Umbilical cord (tissue), 1 donor: ENCODE measurements at regions not wholly inside any gene's neighbourhood (a gene's known extent, or its start where the extent isn't known, plus 50 kb on each side); places are given as distances from the start of the nearest gene placed in this dataset.
"Not testable (repeated sequence)": the region's sequence is repeated elsewhere in the genome, so short reads cannot be mapped to it uniquely, and the experiment has no call there.

Experiments
- DNase-seq: peaks from one replicate; pipeline ENCODE4 v3.0.0-alpha.2; 2015; ENCODE audit warnings: low spot score

- DNase-seq: not testable (repeated sequence)
Measured at GRCh38 chr7:135872861-135873260, 104.3 kb downstream of the MTPN start.

GRCh38 chr7:135862586-135863340 is 114.2 kb upstream of the FAM180A start:
- DNase-seq: no peak

DNA sequence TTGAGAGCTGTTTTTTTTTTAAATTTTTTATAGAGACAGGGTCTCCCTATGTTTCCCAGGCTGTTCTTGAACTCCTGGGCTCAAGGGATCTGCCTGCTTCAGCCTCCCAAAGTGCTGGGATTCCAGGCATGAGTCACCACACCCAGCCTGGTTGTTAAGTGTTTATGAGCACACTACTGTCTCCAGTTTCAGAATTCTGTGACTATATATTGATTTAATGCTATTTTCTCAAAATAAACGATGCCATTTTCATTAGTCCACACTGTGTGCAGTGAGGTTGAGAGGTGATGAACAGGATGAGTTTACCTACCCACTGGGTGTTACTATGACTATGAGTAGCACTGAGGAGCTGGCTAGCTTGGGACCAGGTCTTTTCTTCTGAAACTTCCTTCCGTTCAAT is 110.9 kb upstream of the FAM180A start:
- DNase-seq: no peak

DNA sequence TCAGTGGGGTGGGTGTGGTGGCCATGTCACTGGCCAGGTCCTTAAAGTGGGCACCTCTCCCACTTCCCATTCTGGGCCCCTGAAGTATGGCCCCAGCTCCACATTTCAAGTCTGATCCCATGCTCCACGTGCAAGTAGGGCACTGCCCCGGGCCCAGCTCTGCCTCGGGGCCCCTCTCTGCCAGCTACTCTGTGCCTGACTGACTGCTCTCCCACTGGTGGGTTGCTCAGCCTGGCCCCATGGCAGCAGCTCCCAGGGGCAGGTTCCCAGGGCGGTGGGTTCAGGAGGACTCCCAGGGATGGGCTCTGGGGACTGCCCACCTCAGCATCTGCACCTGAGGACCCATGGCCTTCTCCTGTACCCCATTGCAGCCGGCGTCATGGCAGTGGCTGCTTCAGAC is 110.2 kb upstream of the FAM180A start:
- DNase-seq: no peak

- no peak for DNase-seq
Measured at GRCh38 chr7:135858379-135858778, 109.8 kb upstream of the FAM180A start.

DNA sequence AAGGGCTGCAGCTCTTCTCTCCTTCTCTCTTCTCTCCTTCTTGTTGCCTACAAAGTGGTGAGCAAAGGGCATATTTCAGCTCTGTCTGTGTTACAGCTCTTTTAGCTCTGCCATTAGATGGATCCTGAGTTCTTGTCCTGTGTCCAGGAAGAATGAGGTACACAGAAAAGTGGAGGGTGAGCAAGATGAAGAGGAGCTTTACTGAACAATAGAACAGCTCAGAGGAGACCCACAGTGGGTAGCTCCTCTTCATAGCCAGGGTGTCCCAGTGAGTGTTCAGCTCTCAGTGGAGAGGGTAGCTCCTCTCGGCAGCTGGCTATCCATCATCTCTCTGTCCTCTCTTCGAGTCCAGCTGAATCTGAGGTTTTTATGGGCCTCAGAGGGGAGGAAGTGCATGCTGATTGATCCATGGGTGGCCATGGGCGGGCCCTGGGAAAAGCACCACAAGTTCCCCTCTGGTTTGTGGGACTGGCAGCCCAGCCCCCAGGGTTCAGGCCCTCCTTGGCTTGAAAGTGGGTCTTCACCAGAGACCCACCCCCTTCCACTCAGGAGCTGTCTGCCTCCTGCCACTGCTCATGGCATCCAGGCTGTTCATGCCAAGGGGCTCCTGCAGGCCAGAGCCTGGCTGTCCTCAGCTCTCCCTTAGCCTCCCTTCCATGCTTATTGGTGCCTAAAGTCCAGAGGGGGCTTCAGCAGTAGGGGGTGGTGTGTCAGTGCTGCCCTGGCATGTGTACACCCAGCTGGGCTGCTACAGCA is 109.1 kb upstream of the FAM180A start:
- no peak for DNase-seq

DNA sequence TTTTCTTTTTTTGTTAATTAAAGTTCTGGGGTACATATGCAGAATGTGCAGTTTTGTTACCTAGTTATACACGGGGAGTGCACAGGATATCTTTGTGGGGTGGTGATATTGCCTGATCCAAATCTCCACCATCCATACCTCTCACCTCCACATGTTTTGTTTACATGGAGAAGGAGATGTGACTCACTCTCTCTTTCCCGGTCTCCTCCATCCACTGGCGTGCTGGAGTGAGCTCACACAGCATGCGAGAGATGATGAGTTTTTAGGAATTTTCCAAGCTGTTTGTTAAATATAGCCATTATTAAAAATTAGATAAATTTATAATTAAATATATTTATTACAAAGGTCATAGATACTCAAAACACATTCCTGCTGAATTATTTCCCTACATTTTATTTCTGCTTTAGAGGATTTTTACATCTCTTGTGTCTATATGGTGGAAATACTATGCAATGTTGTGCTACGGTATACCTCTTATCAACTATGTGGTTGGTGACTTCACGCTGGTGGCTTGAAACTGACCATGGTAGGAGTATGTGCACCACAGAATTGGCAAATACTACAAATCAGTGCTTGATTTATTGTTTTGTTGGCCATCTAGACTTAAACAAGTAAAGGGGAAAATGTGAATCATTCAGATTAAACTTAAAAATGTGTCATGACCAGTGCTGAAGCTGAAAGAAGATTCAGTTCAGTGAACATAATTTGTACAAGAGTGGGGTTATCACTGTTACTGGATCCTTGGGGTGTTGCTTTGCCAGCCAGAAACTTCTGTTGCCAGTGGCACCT is 107.9 kb upstream of the FAM180A start:
- no peak for DNase-seq

DNA sequence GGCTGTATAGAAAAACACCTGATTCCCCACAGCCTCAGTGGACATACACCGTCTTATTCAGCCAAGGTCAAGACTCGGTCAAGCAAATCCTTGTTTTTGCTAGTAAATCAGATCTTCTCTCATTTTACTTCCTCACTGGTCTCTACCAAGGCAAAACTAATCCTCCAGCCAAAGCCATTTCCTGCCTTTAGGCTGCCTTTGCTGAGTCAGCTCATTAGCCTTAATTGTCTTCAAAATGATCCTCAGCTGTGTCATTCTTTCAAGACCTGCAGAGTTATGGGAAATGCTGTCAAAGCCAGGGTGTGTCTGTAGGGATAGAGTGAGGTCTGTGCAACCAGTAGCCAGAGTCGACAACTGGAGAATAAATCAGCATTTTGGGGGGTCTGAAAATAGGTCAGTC is 107.2 kb upstream of the FAM180A start:
- peak; percentile 19 for DNase-seq

DNA sequence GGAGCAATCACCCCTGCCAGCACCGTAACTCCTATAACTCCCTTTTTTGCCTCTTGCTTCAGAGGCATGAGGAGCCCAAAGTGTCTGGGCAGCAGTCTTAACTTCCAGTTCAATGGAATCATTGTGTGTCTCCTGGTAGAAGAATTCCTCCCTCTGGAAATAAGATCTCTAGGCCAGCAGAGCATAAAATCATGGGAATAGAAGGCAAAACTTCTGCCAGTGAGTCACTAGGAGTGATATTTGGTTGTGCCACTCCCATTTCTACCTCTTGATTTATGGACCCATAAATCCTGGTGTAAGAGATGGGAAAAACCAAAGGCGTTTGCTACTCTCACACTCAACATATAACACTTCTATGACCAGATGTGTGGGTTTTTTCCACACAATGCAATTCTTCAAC is 104.9 kb upstream of the FAM180A start:
- DNase-seq: no peak

GRCh38 chr7:135853008-135853407 is 104.4 kb upstream of the FAM180A start:
- no peak for DNase-seq

GRCh38 chr7:135847242-135847641 is 98.6 kb upstream of the FAM180A start:
- DNase-seq: no peak

DNA sequence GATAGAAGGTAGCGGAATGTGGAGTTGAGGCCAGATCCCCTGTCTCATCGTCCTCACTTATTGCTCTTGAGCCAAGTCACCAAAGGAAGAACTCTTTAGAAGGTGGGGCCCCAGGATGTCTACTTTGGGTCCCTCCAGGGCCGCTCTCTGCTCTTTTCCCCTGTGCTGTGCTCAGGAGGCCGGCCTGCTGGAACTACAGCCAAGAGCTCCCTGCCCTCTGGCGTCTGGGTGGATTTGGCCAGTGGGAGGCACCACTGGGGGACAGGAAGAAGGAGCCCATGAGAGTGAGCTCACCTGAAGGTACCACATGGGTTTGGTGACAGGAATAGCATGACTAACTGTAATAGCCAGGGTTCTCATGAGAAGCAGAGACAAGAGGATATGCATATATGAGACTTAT is 97.7 kb upstream of the FAM180A start:
- DNase-seq: no peak

GRCh38 chr7:135845415-135846075 is 96.9 kb upstream of the FAM180A start:
- no peak for DNase-seq

GRCh38 chr7:135844903-135845302 is 96.3 kb upstream of the FAM180A start:
- DNase-seq: no peak

GRCh38 chr7:135843214-135843613 is 94.6 kb upstream of the FAM180A start:
- no peak for DNase-seq

- DNase-seq: no peak
Measured at GRCh38 chr7:135842446-135843179, 94.0 kb upstream of the FAM180A start.

- no peak for DNase-seq
Measured at GRCh38 chr7:135840591-135840990, 92.0 kb upstream of the FAM180A start.

DNA sequence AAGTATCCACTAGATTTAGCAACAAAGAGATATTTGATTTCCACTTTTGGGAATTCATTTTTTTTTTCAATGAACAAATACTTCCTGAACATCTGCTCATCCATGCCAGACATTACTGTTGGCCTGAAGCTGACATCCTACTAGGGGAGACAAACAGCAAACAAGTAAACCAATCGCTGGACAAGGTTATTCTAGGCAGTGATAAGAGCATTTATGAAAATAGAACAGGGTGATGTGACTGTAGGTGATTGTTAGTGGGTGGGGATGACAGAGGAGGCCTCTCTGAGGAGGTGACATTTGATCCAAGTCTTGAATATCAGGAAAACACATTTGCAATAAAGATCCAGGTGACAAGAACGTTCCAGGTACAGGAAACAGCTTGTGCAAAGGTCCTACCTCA is 89.1 kb upstream of the FAM180A start:
- DNase-seq: no peak

GRCh38 chr7:135834266-135834665 is 85.7 kb upstream of the FAM180A start:
- DNase-seq: no peak

- no peak for DNase-seq
Measured at GRCh38 chr7:135833642-135834041, 85.0 kb upstream of the FAM180A start.
